Immature natural killer cell (primary cell): ENCODE measurements at regions not wholly inside any gene's neighbourhood (a gene's known extent, or its start where the extent isn't known, plus 50 kb on each side); places are given as distances from the start of the nearest gene placed in this dataset.
"Not testable (repeated sequence)": the region's sequence is repeated elsewhere in the genome, so short reads cannot be mapped to it uniquely, and the experiment has no call there.

Source experiments
- DNase-seq, 3 donors: peaks; one replicate each; pipeline ENCODE4 v3.0.0; 2022; ENCODE audit warnings: mixed read lengths in 1 of 3
- H3K27ac Mint-ChIP-seq, 6 donors: one replicate each; pipeline ENCODE4 v1.8.0; 2020; ENCODE audit warnings: mixed read lengths in 6 of 6, mild to moderate bottlenecking in 5 of 6, inconsistent platforms in 4 of 6, moderate library complexity in 3 of 6
- H3K27me3 Mint-ChIP-seq, 3 donors: one replicate each; pipeline ENCODE4 v1.8.0; 2020 to 2021; ENCODE audit warnings: low read depth in 3 of 3, mild to moderate bottlenecking in 3 of 3, mixed read lengths in 3 of 3, moderate library complexity in 3 of 3, inconsistent platforms in 1 of 3
- H3K36me3 Mint-ChIP-seq, 3 donors: one replicate each; pipeline ENCODE4 v1.8.0; 2020; ENCODE audit warnings: mixed read lengths in 3 of 3, inconsistent platforms in 2 of 3, mild to moderate bottlenecking in 2 of 3
- H3K4me1 Mint-ChIP-seq, 2 donors: one replicate each; pipeline ENCODE4 v1.8.0; 2020; ENCODE audit warnings: inconsistent platforms in 2 of 2, mild to moderate bottlenecking in 2 of 2, mixed read lengths in 2 of 2, moderate library complexity in 1 of 2
- H3K4me3 Mint-ChIP-seq, 5 donors: one replicate each; pipeline ENCODE4 v1.8.0; 2020; ENCODE audit warnings: mild to moderate bottlenecking in 5 of 5, mixed read lengths in 5 of 5, inconsistent platforms in 3 of 5, moderate library complexity in 3 of 5
- H3K9me3 Mint-ChIP-seq, 6 donors: one replicate each; pipeline ENCODE4 v1.8.0; 2020; ENCODE audit warnings: mild to moderate bottlenecking in 6 of 6, mixed read lengths in 6 of 6, inconsistent platforms in 4 of 6, moderate library complexity in 3 of 6

GRCh38 chr17:14736631-14737030 is 435.8 kb downstream of the HS3ST3B1 start:
- no peak overlapping the region for H3K27ac Mint-ChIP-seq
- DNase-seq = no peak
- H3K4me1 Mint-ChIP-seq = peaks cover 0 to 8% of the 10 kb centered on the region in 2 donors
- H3K9me3 Mint-ChIP-seq = no peaks in the 10 kb centered on the region
- H3K4me3 Mint-ChIP-seq = no peak overlapping the region
- H3K36me3 Mint-ChIP-seq = no peaks in the 10 kb centered on the region
- peaks cover 5 to 10% (median 5%) of the 10 kb centered on the region in 3 donors for H3K27me3 Mint-ChIP-seq

GRCh38 chr17:14733376-14733775 is 432.5 kb downstream of the HS3ST3B1 start:
- no peak overlapping the region for H3K4me3 Mint-ChIP-seq
- H3K27ac Mint-ChIP-seq = no peak overlapping the region
- H3K9me3 Mint-ChIP-seq = no peaks in the 10 kb centered on the region
- H3K27me3 Mint-ChIP-seq = peaks cover 3 to 9% (median 5%) of the 10 kb centered on the region in 3 donors
- H3K4me1 Mint-ChIP-seq = no peaks in the 10 kb centered on the region
- no peak for DNase-seq
- no peaks in the 10 kb centered on the region for H3K36me3 Mint-ChIP-seq

- Mint-ChIP-seq H3K4me3 (no peak overlapping the region), H3K36me3 (no peaks in the 10 kb centered on the region), H3K4me1 (no peaks in the 10 kb centered on the region), H3K27ac (no peak overlapping the region), H3K27me3 (peaks cover 3 to 9% (median 5%) of the 10 kb centered on the region in 3 donors), H3K9me3 (no peaks in the 10 kb centered on the region)
- DNase-seq = no peak
These were observed 431.3 kb downstream of the HS3ST3B1 start for GRCh38 chr17:14732211-14732610.

DNA sequence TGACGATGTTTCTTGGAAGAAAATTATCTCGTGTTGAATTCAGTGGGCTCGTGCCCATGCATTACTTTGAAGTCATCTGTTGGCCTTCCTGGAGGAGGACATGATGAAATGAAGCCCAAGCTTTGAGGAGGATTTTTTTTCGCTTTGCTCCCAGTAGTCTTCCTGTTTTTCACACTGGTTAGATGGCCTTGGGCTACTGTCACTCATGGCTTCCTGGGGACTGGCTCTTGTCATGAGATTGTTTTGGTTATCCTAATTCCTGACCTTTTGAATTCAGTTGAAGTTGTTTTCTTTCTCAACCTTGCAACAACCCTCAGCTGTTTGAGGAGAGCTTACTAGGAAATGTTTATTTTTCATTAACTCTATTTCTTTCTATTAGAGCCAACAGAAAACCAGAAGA is 430.7 kb downstream of the HS3ST3B1 start:
- DNase-seq = no peak
- Mint-ChIP-seq H3K36me3 (no peaks in the 10 kb centered on the region), H3K27ac (no peak overlapping the region), H3K9me3 (no peaks in the 10 kb centered on the region), H3K4me1 (no peaks in the 10 kb centered on the region), H3K27me3 (peaks cover 3 to 9% (median 5%) of the 10 kb centered on the region in 3 donors), H3K4me3 (no peak overlapping the region)

DNA sequence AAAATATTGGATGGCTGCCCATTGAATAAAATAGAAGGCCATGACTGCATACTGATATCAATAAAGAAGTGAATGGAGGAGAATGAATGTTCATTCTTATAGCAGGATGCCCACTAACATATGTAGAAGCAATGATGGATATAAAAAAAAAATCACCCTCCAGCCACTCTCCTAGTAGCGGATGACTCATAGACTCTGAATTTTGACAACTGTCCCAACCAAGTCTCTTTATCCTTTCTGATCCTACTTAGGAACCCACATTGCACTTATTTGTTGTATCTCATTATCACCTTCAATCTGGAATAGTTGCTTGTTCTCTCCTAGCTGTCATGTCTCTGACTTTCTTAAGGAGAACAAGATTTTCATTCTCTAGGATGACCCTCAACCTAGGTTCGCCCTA is 429.9 kb downstream of the HS3ST3B1 start:
- Mint-ChIP-seq H3K36me3 (no peaks in the 10 kb centered on the region), H3K9me3 (no peaks in the 10 kb centered on the region), H3K4me1 (no peaks in the 10 kb centered on the region), H3K27ac (no peak overlapping the region), H3K4me3 (no peak overlapping the region), H3K27me3 (peaks cover 3 to 11% (median 5%) of the 10 kb centered on the region in 3 donors)
- no peak for DNase-seq

DNA sequence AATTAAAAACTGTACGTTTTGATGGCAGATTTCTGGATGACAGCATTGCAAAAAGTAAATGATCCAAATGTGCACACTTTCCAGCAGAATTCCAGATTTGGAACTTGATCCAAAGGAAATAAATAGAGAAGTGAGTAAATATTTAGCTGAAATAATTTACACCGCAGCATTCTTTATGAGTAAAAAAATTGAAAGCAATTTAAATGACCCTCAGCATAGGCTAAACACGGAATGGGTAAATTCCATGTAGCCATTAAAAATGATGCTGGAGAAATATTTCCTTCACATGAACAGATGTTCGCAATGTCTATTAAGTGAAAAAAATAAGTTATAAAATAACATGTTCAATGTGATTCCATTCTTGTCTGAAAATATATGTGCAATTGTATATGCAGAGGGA is 424.8 kb downstream of the HS3ST3B1 start:
- Mint-ChIP-seq H3K36me3 (no peaks in the 10 kb centered on the region), H3K27me3 (peaks cover 5 to 12% (median 6%) of the 10 kb centered on the region in 3 donors), H3K4me3 (no peak overlapping the region), H3K4me1 (no peaks in the 10 kb centered on the region), H3K9me3 (peaks cover 0 to 2% (median 0%) of the 10 kb centered on the region in 6 donors), H3K27ac (no peak overlapping the region)
- no peak for DNase-seq

DNA sequence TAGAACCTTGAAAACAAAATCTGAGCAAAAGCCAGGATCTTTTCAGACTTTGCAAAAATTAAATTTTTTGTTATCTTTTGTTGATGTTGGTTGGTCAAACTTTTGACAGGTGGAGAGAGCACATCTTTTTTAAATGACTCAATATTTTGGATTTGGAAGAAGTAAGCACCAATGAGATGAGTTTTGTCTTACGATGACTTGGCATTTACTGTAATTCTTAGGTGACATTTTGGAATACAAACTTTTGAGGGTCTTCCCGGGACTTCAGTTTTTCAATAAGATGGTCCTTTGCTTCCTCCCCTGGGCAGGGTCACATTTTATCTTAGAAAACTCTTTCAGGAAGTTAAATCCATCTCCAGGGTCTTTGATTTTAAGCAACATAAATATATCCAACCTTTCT is 423.9 kb downstream of the HS3ST3B1 start:
- Mint-ChIP-seq H3K4me1 (no peaks in the 10 kb centered on the region), H3K27ac (no peak overlapping the region), H3K4me3 (no peak overlapping the region), H3K36me3 (no peaks in the 10 kb centered on the region), H3K9me3 (peaks cover 0 to 2% (median 0%) of the 10 kb centered on the region in 6 donors), H3K27me3 (peaks cover 5 to 12% (median 6%) of the 10 kb centered on the region in 3 donors)
- no peak for DNase-seq

DNA sequence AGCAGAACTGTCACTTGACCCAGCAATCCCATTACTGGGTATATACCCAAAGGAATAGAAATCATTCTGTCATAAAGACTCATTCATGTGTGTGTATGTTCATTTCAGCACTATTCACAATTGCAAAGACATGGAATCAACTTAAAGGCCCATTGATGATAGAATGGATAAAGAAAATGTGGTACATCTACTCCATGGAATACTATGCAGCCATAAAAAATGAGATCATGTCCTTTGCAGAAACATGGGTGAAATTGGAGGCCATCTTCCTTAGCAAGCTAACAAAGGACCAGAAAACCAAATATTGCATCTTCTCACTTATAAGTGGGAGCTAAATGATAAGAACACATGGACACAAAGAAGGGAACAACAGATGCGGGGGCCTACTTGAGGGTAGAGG is 422.5 kb downstream of the HS3ST3B1 start:
- not testable (repeated sequence) for H3K9me3 Mint-ChIP-seq, H3K27me3 Mint-ChIP-seq, H3K36me3 Mint-ChIP-seq, DNase-seq, H3K4me3 Mint-ChIP-seq, H3K27ac Mint-ChIP-seq, H3K4me1 Mint-ChIP-seq

DNA sequence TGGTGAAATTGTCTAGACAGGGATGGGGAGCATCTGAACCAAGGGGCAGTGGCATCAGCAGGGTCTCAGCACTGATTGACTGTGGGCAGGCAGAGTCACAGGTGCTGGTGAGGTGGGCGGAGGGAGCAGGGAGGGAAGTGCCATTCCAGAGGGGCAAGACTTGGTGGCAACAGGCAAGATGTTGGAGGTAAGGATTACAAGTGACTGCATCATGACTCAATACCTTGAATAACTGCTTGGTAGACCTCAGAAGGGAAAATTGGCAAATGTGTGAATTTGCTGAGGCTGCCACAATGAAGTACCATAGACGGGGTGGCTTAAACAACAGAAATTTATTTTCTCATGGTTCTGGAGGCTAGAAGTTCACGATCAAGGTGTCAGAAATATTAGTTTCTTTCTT is 419.1 kb downstream of the HS3ST3B1 start:
- Mint-ChIP-seq H3K27ac (peak overlapping the region in 1 of 6 donors; percentile 10), H3K27me3 (peaks cover 3 to 9% (median 7%) of the 10 kb centered on the region in 3 donors), H3K36me3 (no peaks in the 10 kb centered on the region), H3K4me1 (no peaks in the 10 kb centered on the region), H3K4me3 (no peak overlapping the region), H3K9me3 (peaks cover 0 to 4% (median 0%) of the 10 kb centered on the region in 6 donors)
- no peak for DNase-seq

- Mint-ChIP-seq H3K36me3 (no peaks in the 10 kb centered on the region), H3K4me3 (no peak overlapping the region), H3K27me3 (peaks cover 3 to 9% (median 7%) of the 10 kb centered on the region in 3 donors), H3K4me1 (no peaks in the 10 kb centered on the region), H3K27ac (no peak overlapping the region), H3K9me3 (peaks cover 0 to 4% (median 0%) of the 10 kb centered on the region in 6 donors)
- no peak for DNase-seq
These were observed 417.0 kb downstream of the HS3ST3B1 start for GRCh38 chr17:14717859-14718258.

DNA sequence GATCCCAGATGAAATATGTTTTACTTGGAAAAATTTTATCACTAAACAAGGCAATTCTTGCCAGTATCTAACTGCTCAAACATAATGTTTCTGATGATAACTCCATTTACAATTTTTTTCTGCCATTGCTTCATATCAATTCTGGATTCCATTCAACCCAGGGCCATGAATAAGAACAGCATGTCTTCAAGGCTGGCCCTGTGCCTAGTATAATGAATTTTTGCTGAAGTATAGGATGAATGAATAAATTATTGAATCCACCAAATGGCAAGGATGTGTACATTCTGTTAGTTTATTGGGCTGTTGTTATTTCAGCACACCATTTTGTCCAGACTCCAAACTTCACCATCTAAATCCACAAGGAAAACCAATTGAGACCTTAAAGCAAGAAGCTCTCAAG is 414.7 kb downstream of the HS3ST3B1 start:
- Mint-ChIP-seq H3K9me3 (peaks cover 0 to 3% (median 0%) of the 10 kb centered on the region in 6 donors), H3K27ac (no peak overlapping the region), H3K27me3 (peaks cover 0 to 21% (median 12%) of the 10 kb centered on the region in 3 donors), H3K4me1 (no peaks in the 10 kb centered on the region), H3K4me3 (no peak overlapping the region), H3K36me3 (no peaks in the 10 kb centered on the region)
- no peak for DNase-seq

DNA sequence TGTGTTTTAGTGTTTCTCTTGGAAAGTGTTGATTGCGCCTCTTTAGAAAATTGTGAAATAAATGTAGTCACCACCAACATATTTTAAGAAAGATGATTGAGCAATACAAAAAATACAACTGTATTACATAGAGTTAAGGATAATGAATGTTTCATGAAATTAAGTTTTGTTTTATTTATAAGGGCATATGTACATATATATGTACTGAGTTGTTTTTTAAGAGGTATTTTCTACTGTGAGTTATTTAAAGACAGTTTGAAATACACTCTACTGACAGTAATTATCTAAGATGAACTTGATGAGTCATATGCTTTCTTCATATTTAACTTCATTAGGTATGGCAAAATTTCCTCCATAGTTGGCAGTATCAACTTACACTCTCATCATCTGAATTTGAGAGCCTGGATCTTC is 411.7 kb downstream of the HS3ST3B1 start:
- Mint-ChIP-seq H3K4me1 (no peaks in the 10 kb centered on the region), H3K27ac (no peak overlapping the region), H3K9me3 (peaks cover 0 to 2% (median 0%) of the 10 kb centered on the region in 6 donors), H3K4me3 (no peak overlapping the region), H3K36me3 (no peaks in the 10 kb centered on the region), H3K27me3 (peaks cover 0 to 17% (median 9%) of the 10 kb centered on the region in 3 donors)
- DNase-seq = no peak

GRCh38 chr17:14704121-14704520 is 403.2 kb downstream of the HS3ST3B1 start:
- DNase-seq = no peak
- Mint-ChIP-seq H3K36me3 (no peaks in the 10 kb centered on the region), H3K27ac (no peak overlapping the region), H3K27me3 (peaks cover 0 to 2% (median 0%) of the 10 kb centered on the region in 3 donors), H3K4me1 (no peaks in the 10 kb centered on the region), H3K4me3 (no peak overlapping the region), H3K9me3 (no peaks in the 10 kb centered on the region)

- no peaks in the 10 kb centered on the region for H3K4me1 Mint-ChIP-seq
- no peak for DNase-seq
- peaks cover 0 to 2% (median 0%) of the 10 kb centered on the region in 3 donors for H3K27me3 Mint-ChIP-seq
- H3K4me3 Mint-ChIP-seq = no peak overlapping the region
- H3K27ac Mint-ChIP-seq = no peak overlapping the region
- H3K36me3 Mint-ChIP-seq = no peaks in the 10 kb centered on the region
- H3K9me3 Mint-ChIP-seq = no peaks in the 10 kb centered on the region
These were observed 401.0 kb downstream of the HS3ST3B1 start for GRCh38 chr17:14701886-14702285.

GRCh38 chr17:14699574-14700185 is 398.8 kb downstream of the HS3ST3B1 start:
- Mint-ChIP-seq H3K36me3 (no peaks in the 10 kb centered on the region), H3K4me1 (no peaks in the 10 kb centered on the region), H3K27me3 (peaks cover 1 to 5% (median 2%) of the 10 kb centered on the region in 3 donors), H3K4me3 (no peak overlapping the region), H3K9me3 (peaks cover 0 to 1% (median 0%) of the 10 kb centered on the region in 6 donors), H3K27ac (no peak overlapping the region)
- DNase-seq = no peak
